ENCODE measurements at regions not wholly inside any gene's neighbourhood (a gene's known extent, or its start where the extent isn't known, plus 50 kb on each side); places are given as distances from the start of the nearest gene placed in this dataset.

GRCh38 chr2:193303464-193303863 lies 1108.7 kb upstream of the TMEFF2 start:
- Histone ChIP-seq H3K4me3 (ENCODE audit: low read length in 2 of 2) (no peak overlapping the region), H3K4me1 (ENCODE audit: control insufficient read depth in 2 of 2, insufficient read depth in 2 of 2, low read length in 2 of 2) (no peaks in the 10 kb centered on the region), H3K27me3 (ENCODE audit: control insufficient read depth in 2 of 2, insufficient read depth in 1 of 2, low read length in 1 of 2) (no peaks in the 10 kb centered on the region), H3K9me3 (ENCODE audit: control insufficient read depth in 2 of 2, insufficient read depth in 1 of 2, low read length in 1 of 2) (no peaks in the 10 kb centered on the region), H3K27ac (ENCODE audit: low read depth in 1 of 2, low read length in 1 of 2) (no peak overlapping the region), H3K36me3 (ENCODE audit: control insufficient read depth in 2 of 2, insufficient read depth in 2 of 2, low read length in 1 of 2) (no peaks in the 10 kb centered on the region)
- 98% methylated on average over 2 of the region's 2 CpGs for WGBS
- DNase-seq (ENCODE audit: low read depth in 6 of 9, low spot score in 9 of 9), result no peak

GRCh38 chr2:193294371-193294770 lies 1099.6 kb upstream of the TMEFF2 start:
- DNase-seq (ENCODE audit: low read depth in 6 of 9, low spot score in 9 of 9), result no peak
- no peaks in the 10 kb centered on the region for H3K36me3 ChIP-seq (ENCODE audit: control insufficient read depth in 2 of 2, insufficient read depth in 2 of 2, low read length in 1 of 2)
- no peaks in the 10 kb centered on the region for H3K27me3 ChIP-seq (ENCODE audit: control insufficient read depth in 2 of 2, insufficient read depth in 1 of 2, low read length in 1 of 2)
- H3K4me3 ChIP-seq (ENCODE audit: low read length in 2 of 2), result no peak overlapping the region
- no peak overlapping the region for H3K27ac ChIP-seq (ENCODE audit: low read depth in 1 of 2, low read length in 1 of 2)
- peaks cover 0 to 5% of the 10 kb centered on the region in 2 donors for H3K9me3 ChIP-seq (ENCODE audit: control insufficient read depth in 2 of 2, insufficient read depth in 1 of 2, low read length in 1 of 2)
- 96% methylated on average over 1 of the region's 1 CpG for WGBS
- H3K4me1 ChIP-seq (ENCODE audit: control insufficient read depth in 2 of 2, insufficient read depth in 2 of 2, low read length in 2 of 2), result no peaks in the 10 kb centered on the region

- no peak overlapping the region for H3K27ac ChIP-seq (ENCODE audit: low read depth in 1 of 2, low read length in 1 of 2)
- H3K4me1 ChIP-seq (ENCODE audit: control insufficient read depth in 2 of 2, insufficient read depth in 2 of 2, low read length in 2 of 2), result no peaks in the 10 kb centered on the region
- DNase-seq (ENCODE audit: low read depth in 6 of 9, low spot score in 9 of 9), result no peak
- H3K9me3 ChIP-seq (ENCODE audit: control insufficient read depth in 2 of 2, insufficient read depth in 1 of 2, low read length in 1 of 2), result no peaks in the 10 kb centered on the region
- no peaks in the 10 kb centered on the region for H3K36me3 ChIP-seq (ENCODE audit: control insufficient read depth in 2 of 2, insufficient read depth in 2 of 2, low read length in 1 of 2)
- H3K27me3 ChIP-seq (ENCODE audit: control insufficient read depth in 2 of 2, insufficient read depth in 1 of 2, low read length in 1 of 2), result no peaks in the 10 kb centered on the region
- no peak overlapping the region for H3K4me3 ChIP-seq (ENCODE audit: low read length in 2 of 2)
- 88% methylated on average over 2 of the region's 2 CpGs for WGBS
Observed at GRCh38 chr2:193279361-193279760, 1084.6 kb upstream of the TMEFF2 start.

- no peak overlapping the region for H3K27ac ChIP-seq (ENCODE audit: low read depth in 1 of 2, low read length in 1 of 2)
- WGBS, result 88% methylated on average over 11 of the region's 11 CpGs
Observed at GRCh38 chr2:193276988-193277387, 1082.3 kb upstream of the TMEFF2 start.

GRCh38 chr2:193276560-193276959 lies 1081.8 kb upstream of the TMEFF2 start:
- DNase-seq (ENCODE audit: low read depth in 6 of 9, low spot score in 9 of 9), result no peak

More at GRCh38 chr2:193276988-193277387, 1082.3 kb upstream of the TMEFF2 start:
- Histone ChIP-seq H3K9me3 (ENCODE audit: control insufficient read depth in 2 of 2, insufficient read depth in 1 of 2, low read length in 1 of 2) (no peaks in the 10 kb centered on the region), H3K27me3 (ENCODE audit: control insufficient read depth in 2 of 2, insufficient read depth in 1 of 2, low read length in 1 of 2) (no peaks in the 10 kb centered on the region), H3K4me3 (ENCODE audit: low read length in 2 of 2) (no peak overlapping the region), H3K36me3 (ENCODE audit: control insufficient read depth in 2 of 2, insufficient read depth in 2 of 2, low read length in 1 of 2) (no peaks in the 10 kb centered on the region), H3K4me1 (ENCODE audit: control insufficient read depth in 2 of 2, insufficient read depth in 2 of 2, low read length in 2 of 2) (no peaks in the 10 kb centered on the region)
- DNase-seq (ENCODE audit: low read depth in 6 of 9, low spot score in 9 of 9), result no peak

GRCh38 chr2:193276069-193276468 lies 1081.3 kb upstream of the TMEFF2 start:
- Histone ChIP-seq H3K4me3 (ENCODE audit: low read length in 2 of 2) (no peak overlapping the region), H3K36me3 (ENCODE audit: control insufficient read depth in 2 of 2, insufficient read depth in 2 of 2, low read length in 1 of 2) (no peaks in the 10 kb centered on the region), H3K27me3 (ENCODE audit: control insufficient read depth in 2 of 2, insufficient read depth in 1 of 2, low read length in 1 of 2) (no peaks in the 10 kb centered on the region), H3K4me1 (ENCODE audit: control insufficient read depth in 2 of 2, insufficient read depth in 2 of 2, low read length in 2 of 2) (no peaks in the 10 kb centered on the region), H3K27ac (ENCODE audit: low read depth in 1 of 2, low read length in 1 of 2) (no peak overlapping the region), H3K9me3 (ENCODE audit: control insufficient read depth in 2 of 2, insufficient read depth in 1 of 2, low read length in 1 of 2) (no peaks in the 10 kb centered on the region)
- WGBS, result 97% methylated on average over 6 of the region's 6 CpGs
- no peak for DNase-seq (ENCODE audit: low read depth in 6 of 9, low spot score in 9 of 9)

More at GRCh38 chr2:193276560-193276959, 1081.8 kb upstream of the TMEFF2 start:
- no peak overlapping the region for H3K27ac ChIP-seq (ENCODE audit: low read depth in 1 of 2, low read length in 1 of 2)
- no peaks in the 10 kb centered on the region for H3K36me3 ChIP-seq (ENCODE audit: control insufficient read depth in 2 of 2, insufficient read depth in 2 of 2, low read length in 1 of 2)
- no peaks in the 10 kb centered on the region for H3K27me3 ChIP-seq (ENCODE audit: control insufficient read depth in 2 of 2, insufficient read depth in 1 of 2, low read length in 1 of 2)
- no peak overlapping the region for H3K4me3 ChIP-seq (ENCODE audit: low read length in 2 of 2)
- no peaks in the 10 kb centered on the region for H3K9me3 ChIP-seq (ENCODE audit: control insufficient read depth in 2 of 2, insufficient read depth in 1 of 2, low read length in 1 of 2)
- 98% methylated on average over 16 of the region's 16 CpGs for WGBS
- H3K4me1 ChIP-seq (ENCODE audit: control insufficient read depth in 2 of 2, insufficient read depth in 2 of 2, low read length in 2 of 2), result no peaks in the 10 kb centered on the region

GRCh38 chr2:193272011-193272410 lies 1077.3 kb upstream of the TMEFF2 start:
- Histone ChIP-seq H3K27me3 (ENCODE audit: control insufficient read depth in 2 of 2, insufficient read depth in 1 of 2, low read length in 1 of 2) (no peaks in the 10 kb centered on the region), H3K9me3 (ENCODE audit: control insufficient read depth in 2 of 2, insufficient read depth in 1 of 2, low read length in 1 of 2) (no peaks in the 10 kb centered on the region), H3K36me3 (ENCODE audit: control insufficient read depth in 2 of 2, insufficient read depth in 2 of 2, low read length in 1 of 2) (no peaks in the 10 kb centered on the region), H3K27ac (ENCODE audit: low read depth in 1 of 2, low read length in 1 of 2) (no peak overlapping the region), H3K4me1 (ENCODE audit: control insufficient read depth in 2 of 2, insufficient read depth in 2 of 2, low read length in 2 of 2) (no peaks in the 10 kb centered on the region), H3K4me3 (ENCODE audit: low read length in 2 of 2) (no peak overlapping the region)
- WGBS, result 92% methylated on average over 1 of the region's 1 CpG
- no peak for DNase-seq (ENCODE audit: low read depth in 6 of 9, low spot score in 9 of 9)

GRCh38 chr2:193270816-193271215 lies 1076.1 kb upstream of the TMEFF2 start:
- no peak overlapping the region for H3K4me3 ChIP-seq (ENCODE audit: low read length in 2 of 2)
- no peaks in the 10 kb centered on the region for H3K27me3 ChIP-seq (ENCODE audit: control insufficient read depth in 2 of 2, insufficient read depth in 1 of 2, low read length in 1 of 2)
- no peaks in the 10 kb centered on the region for H3K4me1 ChIP-seq (ENCODE audit: control insufficient read depth in 2 of 2, insufficient read depth in 2 of 2, low read length in 2 of 2)
- H3K9me3 ChIP-seq (ENCODE audit: control insufficient read depth in 2 of 2, insufficient read depth in 1 of 2, low read length in 1 of 2), result no peaks in the 10 kb centered on the region
- H3K27ac ChIP-seq (ENCODE audit: low read depth in 1 of 2, low read length in 1 of 2), result no peak overlapping the region
- no peaks in the 10 kb centered on the region for H3K36me3 ChIP-seq (ENCODE audit: control insufficient read depth in 2 of 2, insufficient read depth in 2 of 2, low read length in 1 of 2)
- no peak for DNase-seq (ENCODE audit: low read depth in 6 of 9, low spot score in 9 of 9)

GRCh38 chr2:193267496-193268002 lies 1072.8 kb upstream of the TMEFF2 start:
- Histone ChIP-seq H3K4me3 (ENCODE audit: low read length in 2 of 2) (no peak overlapping the region), H3K4me1 (ENCODE audit: control insufficient read depth in 2 of 2, insufficient read depth in 2 of 2, low read length in 2 of 2) (no peaks in the 10 kb centered on the region), H3K27ac (ENCODE audit: low read depth in 1 of 2, low read length in 1 of 2) (no peak overlapping the region), H3K9me3 (ENCODE audit: control insufficient read depth in 2 of 2, insufficient read depth in 1 of 2, low read length in 1 of 2) (no peaks in the 10 kb centered on the region), H3K27me3 (ENCODE audit: control insufficient read depth in 2 of 2, insufficient read depth in 1 of 2, low read length in 1 of 2) (no peaks in the 10 kb centered on the region), H3K36me3 (ENCODE audit: control insufficient read depth in 2 of 2, insufficient read depth in 2 of 2, low read length in 1 of 2) (no peaks in the 10 kb centered on the region)
- WGBS, result 96% methylated on average over 1 of the region's 1 CpG
- DNase-seq (ENCODE audit: low read depth in 6 of 9, low spot score in 9 of 9), result no peak

Data from thymus (tissue), 11 donors.